Right renal pelvis (tissue), 4 donors: ENCODE measurements at regions not wholly inside any gene's neighbourhood (a gene's known extent, or its start where the extent isn't known, plus 50 kb on each side); places are given as distances from the start of the nearest gene placed in this dataset.

Source experiments
- DNase-seq, 4 donors: peaks; one replicate each; pipeline ENCODE4 v3.0.0-alpha.2; 2013; ENCODE audit warnings: low read depth in 4 of 4, low spot score in 3 of 4, missing footprints in 1 of 4

DNA sequence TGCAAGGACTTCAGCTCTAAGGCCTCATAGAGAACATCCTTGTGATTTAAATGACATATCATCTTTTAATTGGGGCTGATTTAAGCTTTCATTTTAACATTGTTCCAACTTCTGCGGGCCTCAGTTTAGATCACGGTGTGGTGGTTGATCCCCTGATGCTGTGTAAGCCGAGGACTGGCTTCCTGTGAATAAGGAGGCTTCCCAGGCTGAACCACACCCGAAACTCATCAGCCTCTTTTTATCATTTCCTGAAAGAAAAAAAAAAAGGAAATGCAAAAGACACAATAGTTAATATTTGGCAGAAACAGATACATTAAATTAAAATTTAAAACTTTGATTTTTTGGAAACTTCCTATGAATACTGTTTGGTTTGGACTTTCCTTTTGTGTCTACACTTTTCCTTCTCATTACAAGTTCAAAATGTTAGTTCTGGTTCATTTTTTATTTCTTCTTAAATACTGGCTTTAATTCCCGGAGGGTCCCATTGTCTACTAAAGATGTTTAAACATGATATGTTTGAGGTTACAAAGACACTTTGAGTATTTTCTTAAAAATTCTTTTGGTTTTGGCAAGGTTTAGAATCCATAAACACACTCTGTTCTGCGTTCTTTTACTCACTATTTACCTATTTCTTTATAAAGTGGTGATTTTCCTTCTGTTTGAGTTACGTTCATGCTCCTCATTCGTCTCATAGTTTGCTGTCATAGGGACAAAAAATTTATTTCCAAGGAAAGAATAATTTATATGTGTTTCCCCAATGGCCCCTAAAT lies 230.0 kb upstream of the SULF2 start:
- DNase-seq = no peak

DNA sequence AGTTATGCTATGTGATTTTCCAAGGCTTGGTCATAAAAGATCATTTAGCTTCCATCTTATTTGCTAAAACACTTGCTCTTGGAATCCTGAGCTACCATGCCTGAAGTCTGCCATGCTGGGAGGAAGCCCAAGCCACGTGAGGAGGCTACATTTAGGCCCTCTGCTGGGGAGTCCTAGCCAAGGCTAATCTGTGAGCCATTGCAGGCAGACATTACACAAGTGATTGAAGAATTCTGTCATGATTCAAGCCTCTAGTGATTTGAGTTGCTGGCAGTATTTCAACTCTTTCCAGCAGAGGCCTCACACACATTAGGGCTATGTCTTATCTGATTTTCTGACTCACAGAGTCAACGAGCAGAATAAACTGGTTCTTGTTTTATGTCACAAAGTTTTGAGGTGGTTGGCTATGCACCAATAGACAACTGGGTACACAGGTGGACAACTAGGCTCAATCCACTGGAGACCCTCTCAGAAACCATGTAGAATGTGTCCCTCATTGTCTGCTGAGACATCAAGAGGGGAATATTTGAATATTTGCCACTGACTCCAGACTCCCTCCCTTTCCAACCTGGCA lies 227.2 kb upstream of the SULF2 start:
- no peak for DNase-seq

DNA sequence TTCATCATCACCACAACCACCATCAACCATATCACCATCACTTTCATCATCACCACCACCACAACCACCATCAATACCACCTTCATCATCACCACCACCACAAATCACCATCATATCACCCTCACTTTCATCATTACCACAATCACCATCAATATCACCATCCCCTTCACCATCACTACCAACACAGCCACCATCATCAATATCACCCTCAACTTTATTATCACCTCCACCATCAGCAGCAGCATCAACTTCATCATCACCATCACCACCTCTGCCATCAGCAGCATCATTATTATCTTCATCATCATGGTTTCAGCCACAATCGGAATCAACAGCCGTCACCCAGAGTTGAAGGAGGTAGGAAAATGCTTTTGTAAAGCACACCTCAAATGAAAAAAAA lies 225.7 kb upstream of the SULF2 start:
- DNase-seq = no peak

DNA sequence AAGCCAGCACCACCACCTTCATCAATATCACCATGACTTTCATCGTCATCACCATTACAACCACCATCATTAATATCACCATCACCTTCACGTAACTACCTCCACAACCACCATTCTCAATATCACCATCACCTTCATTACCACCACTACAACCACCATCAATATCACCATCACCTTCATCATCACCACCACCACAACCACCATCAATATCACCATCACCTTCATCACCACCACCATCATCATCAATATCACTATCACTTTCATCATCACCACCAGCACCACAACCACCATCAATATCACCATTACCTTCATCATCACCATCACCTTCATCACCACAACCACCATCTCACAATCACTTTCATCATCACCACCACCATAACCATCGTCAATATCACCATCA lies 225.3 kb upstream of the SULF2 start:
- DNase-seq = no peak

DNA sequence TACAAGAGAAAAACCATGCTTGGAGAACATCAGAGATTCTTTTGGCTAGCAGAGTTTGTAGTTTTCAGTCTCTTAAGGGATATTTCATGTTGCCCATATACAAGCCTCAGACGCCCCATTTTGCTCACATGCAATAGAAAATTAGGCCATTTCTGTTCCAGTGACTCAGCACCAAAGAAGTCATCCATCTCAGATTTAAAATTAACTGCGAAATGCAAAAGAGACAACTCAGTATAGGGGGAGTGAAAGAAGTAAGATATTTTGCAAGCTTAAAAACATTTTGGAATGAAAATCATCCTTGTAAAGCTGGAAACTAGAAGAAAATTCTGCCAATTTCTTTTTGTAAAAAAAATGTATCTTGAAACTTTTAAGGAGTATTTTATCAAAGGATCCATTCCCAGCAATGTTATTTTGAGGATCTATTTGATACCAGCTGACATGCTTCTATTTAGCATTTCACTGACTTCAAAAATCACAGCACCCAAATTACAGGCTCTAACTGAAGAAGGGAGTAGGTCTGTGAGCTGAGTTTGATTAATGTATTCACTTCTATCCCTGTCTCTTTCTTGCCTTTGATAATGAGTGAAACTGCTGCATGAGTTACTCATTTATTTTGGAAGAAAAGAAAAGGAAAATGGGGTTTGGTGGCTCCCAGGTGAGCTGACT lies 223.7 kb upstream of the SULF2 start:
- no peak for DNase-seq

DNA sequence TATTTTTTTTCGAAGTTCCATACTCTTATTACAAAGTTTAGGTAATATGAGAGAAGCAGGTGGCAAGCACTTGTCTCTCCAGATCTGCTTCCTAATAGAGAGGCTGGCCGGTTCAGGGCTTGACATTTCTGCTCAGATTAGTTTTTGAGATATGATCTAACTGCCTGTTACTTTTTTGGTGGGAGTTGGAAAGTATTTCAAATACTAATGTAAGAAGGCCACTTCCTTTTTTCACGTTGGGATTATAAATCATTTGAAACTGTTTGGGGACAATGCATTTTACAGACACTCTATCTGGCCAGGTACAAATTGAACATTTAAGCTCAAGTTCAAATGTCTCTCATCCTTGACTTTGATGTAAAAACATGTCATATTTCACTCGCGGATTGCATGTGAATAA lies 222.1 kb upstream of the SULF2 start:
- DNase-seq = no peak

DNA sequence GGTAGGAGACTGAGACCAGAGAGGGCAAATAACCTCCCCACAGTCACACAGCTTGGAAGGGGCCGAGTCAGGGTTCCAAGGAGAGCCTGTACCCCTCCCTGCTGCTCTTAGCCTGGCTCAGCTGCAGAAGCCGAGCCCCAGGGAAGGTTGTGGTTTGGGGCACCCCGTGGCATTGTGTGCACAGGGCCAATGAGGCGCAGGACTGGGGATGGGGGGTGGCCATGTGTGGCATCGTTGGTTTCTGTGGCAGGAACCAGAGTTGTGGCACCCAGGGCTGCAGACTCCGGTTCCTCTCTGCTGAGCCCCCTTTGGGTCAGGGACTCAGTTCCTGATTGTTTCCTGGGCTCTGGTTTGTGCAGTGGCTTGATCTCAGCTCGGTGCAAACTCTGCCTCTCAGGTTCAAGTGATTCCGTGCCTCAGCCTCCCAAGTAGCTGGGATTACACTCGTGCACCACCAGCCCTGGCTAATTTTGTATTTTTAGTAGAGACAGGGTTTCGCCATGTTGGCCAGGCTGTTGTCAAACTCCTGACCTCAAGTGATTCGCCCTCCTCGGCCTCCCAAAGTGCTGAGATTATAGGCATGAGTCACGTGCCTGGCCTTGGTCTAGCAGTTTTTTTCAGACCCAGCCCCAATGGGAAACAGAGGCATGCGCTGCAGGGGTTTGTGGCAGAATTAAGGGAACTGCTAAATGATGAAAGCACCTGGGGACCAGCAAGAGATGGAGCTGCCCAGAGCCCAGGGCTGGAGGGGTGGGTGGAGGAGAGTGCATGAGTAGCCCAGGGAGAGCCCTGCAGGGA lies 221.0 kb upstream of the SULF2 start:
- DNase-seq = no peak

DNA sequence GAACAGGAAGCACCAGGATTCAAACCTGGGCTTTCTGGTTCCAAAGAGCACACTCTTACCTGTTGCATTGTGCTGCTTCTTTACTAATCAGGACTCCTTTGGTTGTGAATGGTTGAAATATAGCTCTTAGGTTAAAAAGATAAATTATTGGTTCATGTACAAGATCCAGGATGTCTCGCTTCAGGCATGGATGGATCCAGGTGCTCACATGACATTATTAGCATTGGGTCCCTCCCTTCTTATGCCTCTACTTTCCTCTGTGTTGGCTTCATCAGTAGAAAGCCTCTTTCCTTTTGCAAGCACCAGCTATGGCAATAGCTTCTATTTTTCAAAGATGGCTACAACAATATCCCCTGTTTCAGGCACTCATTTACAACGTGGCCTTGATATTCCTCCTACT lies 217.7 kb upstream of the SULF2 start:
- DNase-seq = no peak

DNA sequence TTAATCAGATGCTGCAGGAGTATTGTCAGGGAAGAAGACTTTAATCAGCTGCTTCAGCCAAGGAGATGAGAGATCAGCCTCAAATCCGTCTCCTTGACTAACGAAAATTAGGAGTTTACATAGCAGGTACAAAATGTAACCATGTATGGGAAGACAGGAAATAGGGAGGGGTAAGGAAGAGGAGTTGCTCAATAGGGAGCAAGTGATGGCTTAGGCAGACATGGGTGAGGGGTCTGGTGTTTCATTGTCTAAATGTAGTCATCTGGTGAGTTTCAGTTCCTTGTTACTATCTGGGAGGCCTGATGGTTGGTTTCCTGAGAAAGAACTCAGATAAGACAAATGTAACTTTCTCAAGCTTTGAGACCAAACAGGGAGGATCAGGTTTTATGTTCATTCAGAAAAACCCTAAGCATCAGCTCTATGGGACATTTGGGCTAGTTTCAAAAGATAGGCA lies 217.3 kb upstream of the SULF2 start:
- no peak for DNase-seq

DNA sequence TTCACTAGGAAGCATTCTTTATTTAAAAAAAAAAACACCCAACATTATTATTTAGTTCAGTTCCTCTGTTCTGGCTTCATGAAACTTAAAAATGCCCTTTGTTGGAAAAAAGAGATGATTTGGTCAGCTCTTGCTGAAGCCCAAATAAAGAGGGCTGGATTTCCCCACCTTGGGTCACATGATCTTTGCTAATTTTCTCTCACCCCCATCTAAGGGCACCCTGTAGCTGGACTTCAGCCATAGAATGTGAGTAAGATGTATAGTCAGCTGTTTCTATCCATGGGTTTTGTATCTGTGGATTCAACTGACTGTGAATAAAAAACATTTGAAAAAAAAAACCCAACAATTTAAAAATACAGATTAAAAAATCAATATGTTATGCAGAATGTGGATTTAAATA lies 213.9 kb upstream of the SULF2 start:
- no peak for DNase-seq

DNA sequence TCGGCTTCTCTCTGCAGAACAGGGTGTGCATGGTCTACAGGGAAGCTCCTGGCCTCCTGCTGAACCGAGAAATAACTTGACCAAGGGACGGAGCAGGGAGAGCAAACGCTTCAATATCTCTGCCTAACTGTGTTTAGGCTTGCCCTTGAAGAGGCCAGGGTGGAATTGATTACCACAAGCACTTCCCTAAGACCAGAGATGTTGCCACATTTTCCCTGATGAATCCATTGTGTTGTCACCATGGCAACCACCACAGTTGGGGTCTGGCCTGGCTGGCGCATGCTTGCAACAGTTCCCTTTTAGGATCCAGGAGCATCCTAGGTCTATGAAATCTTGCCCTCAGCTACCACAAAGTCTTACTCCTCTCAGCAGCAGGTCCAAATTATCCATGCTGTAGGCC lies 213.5 kb upstream of the SULF2 start:
- no peak for DNase-seq

DNA sequence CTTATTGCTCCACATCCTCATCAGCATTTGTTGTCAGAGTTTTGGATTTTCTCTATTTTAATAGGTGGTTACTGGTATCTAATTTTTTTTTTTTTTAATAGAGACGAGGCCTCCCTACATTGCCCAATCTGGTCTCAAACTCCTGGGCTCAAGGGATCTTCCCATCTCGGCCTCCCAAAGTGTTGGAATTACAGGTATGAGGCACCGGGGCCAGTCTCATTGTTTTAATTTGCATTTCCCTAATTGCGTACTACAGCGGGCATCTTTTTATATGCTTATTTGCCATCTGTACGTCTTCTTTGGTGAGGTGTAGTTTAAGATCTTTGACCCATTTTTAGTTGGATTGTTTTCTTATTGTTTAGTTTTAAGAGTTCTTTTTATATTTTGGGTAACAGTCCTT lies 210.4 kb upstream of the SULF2 start:
- no peak for DNase-seq

DNA sequence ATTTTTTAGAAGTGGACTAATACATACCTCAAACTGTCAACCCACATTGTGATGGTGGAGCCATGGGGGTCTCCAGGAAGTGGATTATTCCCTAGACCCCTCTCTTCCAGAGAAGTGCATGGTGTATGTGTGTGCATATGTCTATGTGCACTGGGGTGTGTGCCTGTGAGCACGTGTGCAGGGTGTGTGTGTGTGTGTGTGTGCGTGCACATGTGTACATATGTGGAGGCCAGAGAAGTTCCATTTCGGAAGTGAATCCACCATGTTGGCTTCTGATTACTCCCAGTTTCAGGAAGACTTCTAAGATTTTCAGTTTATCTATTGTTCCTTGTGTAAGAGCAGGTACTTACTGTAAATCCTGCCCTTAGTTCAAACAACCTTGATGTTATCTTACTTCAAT lies 208.5 kb upstream of the SULF2 start:
- no peak for DNase-seq

DNA sequence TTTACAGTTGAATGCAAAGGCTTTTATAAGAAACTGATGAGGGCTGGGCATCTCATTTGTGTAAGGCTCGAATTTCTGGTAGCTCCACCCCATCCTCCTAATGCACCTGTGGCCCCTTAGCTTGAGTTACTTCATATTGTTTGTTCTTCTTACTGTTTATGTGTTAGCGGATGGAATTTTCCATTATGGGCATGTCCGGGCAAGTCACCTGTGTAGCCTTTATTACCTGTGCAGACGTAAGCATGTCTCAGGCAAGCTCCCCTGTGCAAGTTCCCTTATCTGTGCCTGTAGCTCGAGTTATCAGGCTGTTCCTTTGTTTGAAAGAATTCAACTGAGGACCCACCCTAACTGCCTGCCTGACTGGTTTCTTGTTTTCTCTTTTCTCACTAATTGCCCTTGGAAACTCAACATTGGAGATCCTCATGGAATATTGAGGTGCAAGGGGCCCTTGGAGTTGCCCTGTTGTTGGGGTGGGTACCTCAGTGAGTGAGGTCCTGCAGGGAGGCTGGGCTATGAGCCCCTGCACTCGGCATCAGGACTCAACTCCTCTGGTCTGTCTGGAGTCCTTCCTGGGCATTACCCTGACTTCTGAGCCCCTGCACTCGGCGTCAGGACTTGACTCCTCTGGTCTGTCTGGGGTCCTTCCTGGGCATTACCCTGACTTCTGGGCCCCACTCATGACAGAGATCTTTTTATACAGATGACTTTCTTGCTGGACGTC lies 207.9 kb upstream of the SULF2 start:
- no peak for DNase-seq

DNA sequence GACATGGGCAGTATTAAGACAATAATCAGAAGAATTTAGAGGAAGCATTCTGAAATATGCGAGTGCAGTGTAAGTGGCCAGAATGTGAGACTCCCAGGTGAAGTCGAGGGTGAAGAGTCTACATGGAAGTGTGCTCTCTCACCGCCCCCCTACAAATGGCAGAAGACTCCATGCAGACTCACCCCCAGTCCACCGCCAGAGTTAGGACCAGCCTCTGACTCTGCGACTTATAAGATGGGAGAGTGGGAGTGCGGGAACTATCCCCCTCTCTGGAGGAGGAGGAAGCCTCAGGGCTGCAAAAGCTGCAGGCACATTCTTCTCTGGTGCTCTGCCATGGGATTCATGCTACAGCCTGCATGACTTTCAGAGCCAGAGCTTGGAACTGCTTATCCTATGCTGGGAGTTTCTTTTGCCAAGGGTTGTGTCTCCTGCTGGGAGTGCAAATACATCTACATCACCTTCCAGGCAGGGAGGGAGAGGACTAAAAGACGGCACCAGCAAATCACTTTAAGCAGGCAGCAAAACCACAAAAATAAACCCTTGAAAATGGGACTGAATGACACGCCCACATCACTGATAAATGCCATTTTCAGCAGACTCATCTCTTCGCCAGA lies 206.7 kb upstream of the SULF2 start:
- DNase-seq = no peak

DNA sequence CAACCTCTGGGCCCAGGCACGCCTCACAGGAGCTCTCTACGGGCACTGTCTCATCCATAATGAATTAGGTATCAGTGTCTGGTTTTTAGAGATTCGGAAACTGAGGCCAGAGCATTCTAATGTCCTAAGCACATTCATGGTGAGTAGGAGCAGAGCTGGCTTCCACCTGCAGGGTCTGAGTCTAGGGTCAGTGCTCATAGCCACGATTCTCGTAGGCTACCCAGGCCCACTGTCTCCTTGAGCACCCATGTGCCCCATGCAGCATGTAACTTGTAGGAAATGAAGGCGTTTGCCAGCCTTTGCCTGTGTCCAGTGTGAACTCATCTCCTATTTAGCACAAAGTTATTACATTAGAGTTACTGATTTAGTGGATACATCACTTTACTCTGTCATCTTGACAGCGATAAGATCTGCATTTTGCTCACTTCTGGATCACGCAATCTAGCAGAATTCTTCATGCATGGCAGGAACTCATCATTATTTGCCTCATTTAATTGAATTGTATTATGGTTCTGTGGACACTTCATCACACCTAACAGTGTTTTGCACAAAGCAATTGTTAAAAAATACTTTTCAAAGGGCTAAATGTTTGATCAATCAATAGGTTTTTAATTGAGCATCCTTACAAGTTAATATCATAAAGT lies 205.3 kb upstream of the SULF2 start:
- DNase-seq = no peak

DNA sequence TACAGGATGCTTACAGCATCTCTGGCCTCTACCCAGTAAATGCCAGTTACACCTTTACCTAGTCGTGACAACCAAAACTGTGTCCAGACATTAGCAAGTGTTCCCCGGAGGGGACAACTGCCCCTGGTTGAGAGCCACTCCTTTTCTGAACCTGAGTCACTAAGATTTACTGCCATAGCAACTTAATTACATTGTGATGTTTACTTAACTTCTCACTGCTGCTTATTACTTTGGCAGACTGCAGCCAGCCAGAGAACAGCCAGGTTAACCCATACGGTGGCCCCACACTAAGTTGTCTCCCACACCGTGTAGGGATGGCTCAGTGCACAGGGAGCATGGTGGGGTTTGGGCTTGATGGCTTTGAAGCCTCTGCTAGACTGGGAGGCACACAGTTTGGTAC lies 204.7 kb upstream of the SULF2 start:
- peak in 2 of 4 donors; percentile 47 to 60 for DNase-seq

DNA sequence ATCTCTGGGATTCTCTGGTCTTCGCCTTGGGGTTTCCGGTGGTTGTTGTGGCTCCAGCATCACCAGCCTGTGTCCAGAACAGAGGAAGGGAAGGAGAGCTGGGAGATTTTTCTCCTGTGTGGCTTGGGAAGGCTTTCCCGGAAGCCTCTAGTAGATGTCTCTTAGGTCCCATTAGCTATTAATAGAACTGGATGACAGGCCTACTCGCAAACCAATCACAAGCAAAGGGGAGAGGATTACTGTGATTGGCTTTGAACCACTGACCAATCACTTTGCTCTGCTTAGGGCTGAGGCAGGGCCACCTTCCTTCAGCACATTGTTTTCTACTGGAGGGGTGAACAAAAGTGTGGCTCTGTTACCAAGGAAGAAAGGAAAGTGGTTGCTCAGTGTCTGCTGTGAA lies 203.4 kb upstream of the SULF2 start:
- no peak for DNase-seq

DNA sequence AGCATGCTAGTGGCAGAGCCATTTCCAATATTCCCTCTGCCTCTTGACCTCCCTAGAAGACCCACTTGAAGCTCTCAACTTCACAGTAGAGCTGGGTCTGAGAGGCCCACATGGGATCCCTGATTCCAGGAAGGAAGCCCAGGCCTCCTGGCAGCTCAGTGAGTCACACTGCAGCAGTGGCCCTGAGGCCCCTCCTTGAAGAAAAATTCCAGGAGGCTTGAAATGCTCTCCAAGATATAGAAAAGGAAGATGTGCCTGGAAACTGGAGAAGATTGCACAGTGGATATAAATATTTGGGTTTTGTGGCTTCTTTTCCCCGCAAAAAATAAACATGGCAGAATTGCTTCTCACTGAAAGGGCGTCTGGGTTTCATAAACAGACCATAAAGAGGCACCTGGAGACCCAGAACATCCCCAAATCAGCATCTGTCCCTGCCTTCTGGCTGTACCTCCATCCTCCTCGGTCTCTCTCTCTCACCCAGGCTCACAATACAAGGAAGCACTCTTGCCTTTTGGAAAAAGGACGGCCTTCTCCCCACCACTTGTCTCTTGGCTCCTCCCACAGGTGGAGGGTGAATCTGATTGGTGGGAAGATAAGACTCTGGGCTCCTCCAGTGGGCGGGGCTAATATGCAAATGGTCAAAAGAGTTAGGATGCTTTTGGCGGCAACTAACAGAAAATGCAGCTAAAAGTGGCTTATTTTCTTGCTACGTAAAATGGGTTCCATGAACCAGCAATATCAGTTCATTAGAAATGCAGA lies 200.0 kb upstream of the SULF2 start:
- no peak for DNase-seq
